ENCODE measurements at regions not wholly inside any gene's neighbourhood (a gene's known extent, or its start where the extent isn't known, plus 50 kb on each side); places are given as distances from the start of the nearest gene placed in this dataset.

DNA sequence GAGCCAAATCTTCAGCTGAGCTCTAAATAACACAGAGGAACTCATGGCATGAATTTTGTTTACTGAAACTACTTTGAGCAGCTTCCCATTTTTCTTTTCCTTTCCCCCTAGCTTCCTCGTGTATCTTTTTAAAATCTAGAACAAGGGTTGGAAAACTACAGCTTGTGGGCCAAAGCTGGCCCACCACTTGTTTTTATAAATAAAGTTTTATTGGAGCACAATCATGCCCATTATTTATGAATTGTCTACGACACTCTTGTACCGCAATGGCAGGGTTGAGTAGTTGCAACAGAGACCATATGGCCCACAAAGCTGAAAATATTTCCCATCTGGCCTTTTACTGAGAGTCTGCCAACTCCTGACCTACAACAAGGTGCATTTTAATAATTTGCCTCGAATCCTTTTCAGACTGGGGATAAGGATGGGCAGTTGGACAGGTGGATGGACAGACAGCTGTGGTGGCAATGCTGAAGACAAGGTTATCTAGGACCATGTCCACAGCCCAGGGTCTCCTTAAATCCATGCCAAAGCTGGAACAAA, 87.7 kb downstream of the RMI2 start:
- no peak overlapping the region for H3K27ac ChIP-seq (ENCODE audit: low read length)
- H3K36me3 ChIP-seq (ENCODE audit: control insufficient read depth, insufficient read depth, low read length), result no peaks in the 10 kb centered on the region
- H3K27me3 Mint-ChIP-seq (ENCODE audit: low read depth in 2 of 2), result no peaks in the 10 kb centered on the region
- no peaks in the 10 kb centered on the region for H3K9me3 Mint-ChIP-seq
- intact Hi-C loops (cut with micrococcal nuclease), result no loop called here
- TF ChIP-seq, protein P1, sequence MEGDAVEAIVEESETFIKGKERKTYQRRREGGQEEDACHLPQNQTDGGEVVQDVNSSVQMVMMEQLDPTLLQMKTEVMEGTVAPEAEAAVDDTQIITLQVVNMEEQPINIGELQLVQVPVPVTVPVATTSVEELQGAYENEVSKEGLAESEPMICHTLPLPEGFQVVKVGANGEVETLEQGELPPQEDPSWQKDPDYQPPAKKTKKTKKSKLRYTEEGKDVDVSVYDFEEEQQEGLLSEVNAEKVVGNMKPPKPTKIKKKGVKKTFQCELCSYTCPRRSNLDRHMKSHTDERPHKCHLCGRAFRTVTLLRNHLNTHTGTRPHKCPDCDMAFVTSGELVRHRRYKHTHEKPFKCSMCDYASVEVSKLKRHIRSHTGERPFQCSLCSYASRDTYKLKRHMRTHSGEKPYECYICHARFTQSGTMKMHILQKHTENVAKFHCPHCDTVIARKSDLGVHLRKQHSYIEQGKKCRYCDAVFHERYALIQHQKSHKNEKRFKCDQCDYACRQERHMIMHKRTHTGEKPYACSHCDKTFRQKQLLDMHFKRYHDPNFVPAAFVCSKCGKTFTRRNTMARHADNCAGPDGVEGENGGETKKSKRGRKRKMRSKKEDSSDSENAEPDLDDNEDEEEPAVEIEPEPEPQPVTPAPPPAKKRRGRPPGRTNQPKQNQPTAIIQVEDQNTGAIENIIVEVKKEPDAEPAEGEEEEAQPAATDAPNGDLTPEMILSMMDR (IDR thresholded peaks at IDR 0.05), result no peak
- ATAC-seq (no peak), DNase-seq (no peak)
- no peaks in the 10 kb centered on the region for H3K9me3 ChIP-seq (ENCODE audit: control insufficient read depth, insufficient read depth, low read length)
- H3K27ac Mint-ChIP-seq, result no peak overlapping the region
- no peaks in the 10 kb centered on the region for H3K4me1 ChIP-seq (ENCODE audit: control insufficient read depth, insufficient read depth, low read length)
- H3K36me3 Mint-ChIP-seq, result no peaks in the 10 kb centered on the region
- no peaks in the 10 kb centered on the region for H3K4me1 Mint-ChIP-seq
- WGBS (ENCODE audit: insufficient coverage), result 90% methylated on average over 4 of the region's 4 CpGs
- H3K4me3 ChIP-seq (ENCODE audit: low read length), result no peak overlapping the region
- no peak overlapping the region for H3K4me3 Mint-ChIP-seq
- H3K27me3 ChIP-seq (ENCODE audit: control insufficient read depth, insufficient read depth, low read length), result no peaks in the 10 kb centered on the region

DNA sequence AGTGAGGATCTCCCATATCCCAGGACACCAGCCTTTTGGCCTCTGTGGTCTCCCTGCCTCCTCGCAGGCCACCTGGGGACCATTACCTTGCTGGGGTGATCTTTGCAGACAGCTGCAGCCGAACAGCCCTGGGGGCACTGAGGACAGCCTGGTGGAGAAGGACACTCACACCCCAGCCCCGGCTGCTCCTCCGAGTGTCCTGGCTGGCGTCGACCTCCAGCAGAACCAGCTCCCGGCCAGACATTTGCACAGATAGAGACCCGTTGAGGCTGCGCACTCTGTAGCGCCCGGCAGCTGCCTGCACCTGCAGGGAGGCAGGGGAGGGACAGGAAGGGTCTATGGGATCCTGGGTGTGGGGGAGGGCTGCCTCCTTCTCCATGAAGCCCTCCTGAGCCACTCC, 90.3 kb downstream of the RMI2 start:
- H3K9me3 ChIP-seq (ENCODE audit: control insufficient read depth, insufficient read depth, low read length), result peaks cover 7% of the 10 kb centered on the region
- no peaks in the 10 kb centered on the region for H3K36me3 Mint-ChIP-seq
- no peaks in the 10 kb centered on the region for H3K4me1 ChIP-seq (ENCODE audit: control insufficient read depth, insufficient read depth, low read length)
- no peaks in the 10 kb centered on the region for H3K27me3 Mint-ChIP-seq (ENCODE audit: low read depth in 2 of 2)
- no peaks in the 10 kb centered on the region for H3K36me3 ChIP-seq (ENCODE audit: control insufficient read depth, insufficient read depth, low read length)
- H3K27ac Mint-ChIP-seq, result no peak overlapping the region
- WGBS (ENCODE audit: insufficient coverage), result 95% methylated on average over 11 of the region's 11 CpGs
- no peak overlapping the region for H3K4me3 ChIP-seq (ENCODE audit: low read length)
- H3K4me3 Mint-ChIP-seq, result no peak overlapping the region
- H3K27me3 ChIP-seq (ENCODE audit: control insufficient read depth, insufficient read depth, low read length), result no peaks in the 10 kb centered on the region
- DNase-seq (no peak), ATAC-seq (no peak)
- no peaks in the 10 kb centered on the region for H3K4me1 Mint-ChIP-seq
- no peaks in the 10 kb centered on the region for H3K9me3 Mint-ChIP-seq
- no peak overlapping the region for H3K27ac ChIP-seq (ENCODE audit: low read length)
- intact Hi-C loops (cut with micrococcal nuclease), result no loop called here
- TF ChIP-seq, protein P1 (IDR thresholded peaks at IDR 0.05), result no peak

DNA sequence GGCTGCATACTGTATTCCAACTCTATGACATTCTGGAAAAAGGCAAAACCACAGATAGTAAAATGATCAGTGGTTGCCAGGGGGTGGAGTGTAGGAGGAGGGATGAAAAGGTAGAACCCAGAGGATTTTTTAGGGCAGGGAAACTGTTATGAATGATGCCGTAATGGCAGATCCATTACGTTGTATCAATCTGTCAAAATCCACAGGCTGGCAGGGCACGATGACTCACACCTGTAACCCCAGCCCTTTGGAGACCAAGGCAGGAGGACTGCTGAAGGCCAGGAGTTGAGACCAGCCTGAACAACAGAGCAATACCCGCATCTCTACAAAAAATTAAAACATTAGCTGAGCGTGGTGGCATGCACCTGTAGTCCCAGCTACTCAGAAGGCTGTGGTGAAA, 91.8 kb downstream of the RMI2 start:
- WGBS (ENCODE audit: insufficient coverage), result 90% methylated on average over 5 of the region's 5 CpGs
- Histone ChIP-seq H3K4me1 (ENCODE audit: control insufficient read depth, insufficient read depth, low read length) (no peaks in the 10 kb centered on the region), H3K4me3 (ENCODE audit: low read length) (no peak overlapping the region), H3K27ac (ENCODE audit: low read length) (no peak overlapping the region), H3K27me3 (ENCODE audit: control insufficient read depth, insufficient read depth, low read length) (no peaks in the 10 kb centered on the region), H3K36me3 (ENCODE audit: control insufficient read depth, insufficient read depth, low read length) (no peaks in the 10 kb centered on the region), H3K9me3 (ENCODE audit: control insufficient read depth, insufficient read depth, low read length) (peaks cover 8% of the 10 kb centered on the region)
- H3K9me3 Mint-ChIP-seq, result no peaks in the 10 kb centered on the region
- TF ChIP-seq, protein P1 (IDR thresholded peaks at IDR 0.05), result no peak
- H3K27me3 Mint-ChIP-seq (ENCODE audit: low read depth in 2 of 2), result no peaks in the 10 kb centered on the region
- no peaks in the 10 kb centered on the region for H3K4me1 Mint-ChIP-seq
- DNase-seq (no peak), ATAC-seq (no peak)
- no peaks in the 10 kb centered on the region for H3K36me3 Mint-ChIP-seq
- no peak overlapping the region for H3K27ac Mint-ChIP-seq
- no peak overlapping the region for H3K4me3 Mint-ChIP-seq
- intact Hi-C loops (cut with micrococcal nuclease), result no loop called here

Measured in natural killer cell (primary cell).